HCT116 (cell line): ENCODE measurements at regions not wholly inside any gene's neighbourhood (a gene's known extent, or its start where the extent isn't known, plus 50 kb on each side); places are given as distances from the start of the nearest gene placed in this dataset.

ENCODE experiments used
- EZH2 ChIP-seq: fragments of 200-600 bp; sonication (generic); IDR thresholded peaks from 2 replicates; pipeline ENCODE4 v1.6.1; 2017; ENCODE audit warnings: antibody characterized with exemption, mixed run types
- FOSL1 ChIP-seq: IDR thresholded peaks from 2 replicates; pipeline ENCODE4 v1.6.1; 2012; ENCODE audit warnings: low read depth
- JUND ChIP-seq: IDR thresholded peaks from 2 replicates; pipeline ENCODE4 v1.6.1; 2012
- POLR2A ChIP-seq: IDR thresholded peaks from 2 replicates; pipeline ENCODE4 v1.7.0; 2011; ENCODE audit warnings: borderline replicate concordance; ENCODE audit not compliant: insufficient read depth, insufficient read length; ENCODE audit errors: extremely low read depth
- POLR2AphosphoS5 ChIP-seq: IDR thresholded peaks from 2 replicates; pipeline ENCODE4 v1.6.1; 2011; ENCODE audit warnings: mild to moderate bottlenecking, low read depth, low read length, moderate library complexity
- RAD21 ChIP-seq: IDR thresholded peaks from 2 replicates; pipeline ENCODE4 v1.6.1; 2012; ENCODE audit warnings: low read depth, mild to moderate bottlenecking
- SP1 ChIP-seq: IDR thresholded peaks from 2 replicates; pipeline ENCODE4 v1.6.1; 2012; ENCODE audit warnings: low read depth
- YY1 ChIP-seq: IDR thresholded peaks from 2 replicates; pipeline ENCODE4 v1.6.1; 2011; ENCODE audit warnings: low read length, low read depth, moderate library complexity, mild to moderate bottlenecking; ENCODE audit not compliant: insufficient replicate concordance; ENCODE audit errors: extremely low read depth
- TF ChIP-seq, protein P1 (sequence below): IDR thresholded peaks from 2 replicates; pipeline ENCODE4 v1.6.1; 2012; ENCODE audit warnings: low read depth
- TF ChIP-seq, protein P2 (sequence below), 3 experiments: fragments of 200-600 bp in 1 of 3; sonication (generic) in 1 of 3; IDR thresholded peaks in 2 of 3; conservative IDR thresholded peaks in 1 of 3; 2 replicates each; pipeline ENCODE4 v1.5.1; 2012 to 2017; ENCODE audit warnings: low read depth in 2 of 3, low read length in 2 of 3, antibody characterized with exemption in 1 of 3, borderline replicate concordance in 1 of 3, control low read depth in 1 of 3, mild to moderate bottlenecking in 1 of 3, mixed read lengths in 1 of 3, mixed run types in 1 of 3, moderate library complexity in 1 of 3; ENCODE audit not compliant: insufficient read depth in 1 of 3
- TF ChIP-seq, protein P3 (sequence below): IDR thresholded peaks from 2 replicates; pipeline ENCODE4 v1.6.1; 2012

DNA sequence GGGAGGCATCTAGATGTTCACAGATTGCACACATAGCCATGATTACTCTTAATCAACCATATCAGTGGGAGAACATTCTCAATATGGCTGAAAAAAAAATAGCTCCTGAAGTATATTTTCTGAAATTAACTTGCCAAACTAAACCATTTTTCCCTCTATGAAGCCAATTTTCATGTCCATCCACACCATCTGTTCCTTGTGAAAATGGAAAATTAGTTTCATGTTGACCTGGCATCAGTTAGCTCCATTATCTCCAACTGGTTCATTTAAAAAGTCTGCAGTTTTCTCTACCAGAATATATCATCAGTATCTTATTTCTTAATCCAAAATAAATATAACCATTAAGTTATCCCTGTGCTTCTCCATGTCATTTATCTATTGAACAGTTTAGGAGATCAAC is 138.8 kb upstream of the CDH10 start:
- TF ChIP-seq, protein P1, sequence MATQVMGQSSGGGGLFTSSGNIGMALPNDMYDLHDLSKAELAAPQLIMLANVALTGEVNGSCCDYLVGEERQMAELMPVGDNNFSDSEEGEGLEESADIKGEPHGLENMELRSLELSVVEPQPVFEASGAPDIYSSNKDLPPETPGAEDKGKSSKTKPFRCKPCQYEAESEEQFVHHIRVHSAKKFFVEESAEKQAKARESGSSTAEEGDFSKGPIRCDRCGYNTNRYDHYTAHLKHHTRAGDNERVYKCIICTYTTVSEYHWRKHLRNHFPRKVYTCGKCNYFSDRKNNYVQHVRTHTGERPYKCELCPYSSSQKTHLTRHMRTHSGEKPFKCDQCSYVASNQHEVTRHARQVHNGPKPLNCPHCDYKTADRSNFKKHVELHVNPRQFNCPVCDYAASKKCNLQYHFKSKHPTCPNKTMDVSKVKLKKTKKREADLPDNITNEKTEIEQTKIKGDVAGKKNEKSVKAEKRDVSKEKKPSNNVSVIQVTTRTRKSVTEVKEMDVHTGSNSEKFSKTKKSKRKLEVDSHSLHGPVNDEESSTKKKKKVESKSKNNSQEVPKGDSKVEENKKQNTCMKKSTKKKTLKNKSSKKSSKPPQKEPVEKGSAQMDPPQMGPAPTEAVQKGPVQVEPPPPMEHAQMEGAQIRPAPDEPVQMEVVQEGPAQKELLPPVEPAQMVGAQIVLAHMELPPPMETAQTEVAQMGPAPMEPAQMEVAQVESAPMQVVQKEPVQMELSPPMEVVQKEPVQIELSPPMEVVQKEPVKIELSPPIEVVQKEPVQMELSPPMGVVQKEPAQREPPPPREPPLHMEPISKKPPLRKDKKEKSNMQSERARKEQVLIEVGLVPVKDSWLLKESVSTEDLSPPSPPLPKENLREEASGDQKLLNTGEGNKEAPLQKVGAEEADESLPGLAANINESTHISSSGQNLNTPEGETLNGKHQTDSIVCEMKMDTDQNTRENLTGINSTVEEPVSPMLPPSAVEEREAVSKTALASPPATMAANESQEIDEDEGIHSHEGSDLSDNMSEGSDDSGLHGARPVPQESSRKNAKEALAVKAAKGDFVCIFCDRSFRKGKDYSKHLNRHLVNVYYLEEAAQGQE, result no peak
- TF ChIP-seq, protein P2, sequence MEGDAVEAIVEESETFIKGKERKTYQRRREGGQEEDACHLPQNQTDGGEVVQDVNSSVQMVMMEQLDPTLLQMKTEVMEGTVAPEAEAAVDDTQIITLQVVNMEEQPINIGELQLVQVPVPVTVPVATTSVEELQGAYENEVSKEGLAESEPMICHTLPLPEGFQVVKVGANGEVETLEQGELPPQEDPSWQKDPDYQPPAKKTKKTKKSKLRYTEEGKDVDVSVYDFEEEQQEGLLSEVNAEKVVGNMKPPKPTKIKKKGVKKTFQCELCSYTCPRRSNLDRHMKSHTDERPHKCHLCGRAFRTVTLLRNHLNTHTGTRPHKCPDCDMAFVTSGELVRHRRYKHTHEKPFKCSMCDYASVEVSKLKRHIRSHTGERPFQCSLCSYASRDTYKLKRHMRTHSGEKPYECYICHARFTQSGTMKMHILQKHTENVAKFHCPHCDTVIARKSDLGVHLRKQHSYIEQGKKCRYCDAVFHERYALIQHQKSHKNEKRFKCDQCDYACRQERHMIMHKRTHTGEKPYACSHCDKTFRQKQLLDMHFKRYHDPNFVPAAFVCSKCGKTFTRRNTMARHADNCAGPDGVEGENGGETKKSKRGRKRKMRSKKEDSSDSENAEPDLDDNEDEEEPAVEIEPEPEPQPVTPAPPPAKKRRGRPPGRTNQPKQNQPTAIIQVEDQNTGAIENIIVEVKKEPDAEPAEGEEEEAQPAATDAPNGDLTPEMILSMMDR (IDR thresholded peaks at IDR 0.05 in 2 of 3, conservative IDR thresholded peaks at IDR 0.05 in 1 of 3; ENCODE audit: borderline replicate concordance in 1 of 3, insufficient read depth in 1 of 3, low read depth in 2 of 3, low read length in 2 of 3), result no peak
- TF ChIP-seq POLR2AphosphoS5, result no peak
- TF ChIP-seq FOSL1, result no peak
- TF ChIP-seq, protein P3, sequence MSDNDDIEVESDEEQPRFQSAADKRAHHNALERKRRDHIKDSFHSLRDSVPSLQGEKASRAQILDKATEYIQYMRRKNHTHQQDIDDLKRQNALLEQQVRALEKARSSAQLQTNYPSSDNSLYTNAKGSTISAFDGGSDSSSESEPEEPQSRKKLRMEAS, result no peak
- no peak for TF ChIP-seq EZH2
- TF ChIP-seq RAD21, result no peak
- no peak for TF ChIP-seq SP1
- no peak for TF ChIP-seq YY1
- TF ChIP-seq POLR2A, result no peak
- no peak for TF ChIP-seq JUND
